ENCODE measurements at regions not wholly inside any gene's neighbourhood (a gene's known extent, or its start where the extent isn't known, plus 50 kb on each side); places are given as distances from the start of the nearest gene placed in this dataset.

DNA sequence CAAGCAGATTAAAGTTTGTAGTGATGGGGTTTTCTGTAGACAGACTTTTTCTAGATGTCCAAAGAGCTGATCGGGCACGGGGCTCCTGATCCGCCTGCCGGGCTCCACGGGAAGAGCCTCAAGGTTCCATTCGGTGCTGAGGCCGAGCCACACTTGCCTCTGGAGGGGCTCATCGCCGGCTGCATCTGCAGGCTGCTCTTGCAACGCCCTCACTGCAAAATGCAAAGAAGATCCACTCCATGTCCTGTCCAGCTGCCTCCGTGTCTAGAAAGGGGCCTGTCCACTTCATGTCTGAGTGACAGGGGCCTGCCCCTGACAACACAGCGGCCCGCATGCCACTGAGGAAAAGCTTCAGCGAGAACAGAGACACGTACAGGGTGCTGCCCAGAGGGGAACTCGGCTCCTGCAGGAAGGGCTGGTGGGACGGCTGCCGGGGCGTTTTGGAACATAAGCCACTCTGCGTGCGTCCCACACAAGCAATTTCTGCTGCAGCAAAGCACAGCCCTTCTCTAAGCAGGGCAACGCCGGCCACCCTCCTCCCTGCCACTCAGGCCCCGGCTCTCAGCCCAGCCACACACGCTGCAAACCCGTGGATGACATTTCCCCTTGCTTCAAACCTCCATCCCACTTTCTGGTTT is 53.6 kb upstream of the CTDP1 start:
- DNase-seq (ENCODE audit: low spot score): no peak
- H3K9ac ChIP-seq (ENCODE audit: low read depth in 1 of 2, low read length in 2 of 2): no peak overlapping the region
- H3K4me3 ChIP-seq (ENCODE audit: low read depth in 1 of 3, low read length in 3 of 3): no peak overlapping the region
- WGBS: 78% methylated on average over 26 of the region's 26 CpGs
- no peaks in the 10 kb centered on the region for H3K36me3 ChIP-seq (ENCODE audit: control insufficient read depth in 4 of 4, insufficient read depth in 3 of 4, low read depth in 1 of 4, low read length in 3 of 4)
- no peaks in the 10 kb centered on the region for H3K9me3 ChIP-seq (ENCODE audit: control insufficient read depth in 4 of 4, low read length in 3 of 4)
- no peak for TF ChIP-seq FOXA2 (IDR thresholded peaks at IDR 0.05)
- TF ChIP-seq, protein P1, sequence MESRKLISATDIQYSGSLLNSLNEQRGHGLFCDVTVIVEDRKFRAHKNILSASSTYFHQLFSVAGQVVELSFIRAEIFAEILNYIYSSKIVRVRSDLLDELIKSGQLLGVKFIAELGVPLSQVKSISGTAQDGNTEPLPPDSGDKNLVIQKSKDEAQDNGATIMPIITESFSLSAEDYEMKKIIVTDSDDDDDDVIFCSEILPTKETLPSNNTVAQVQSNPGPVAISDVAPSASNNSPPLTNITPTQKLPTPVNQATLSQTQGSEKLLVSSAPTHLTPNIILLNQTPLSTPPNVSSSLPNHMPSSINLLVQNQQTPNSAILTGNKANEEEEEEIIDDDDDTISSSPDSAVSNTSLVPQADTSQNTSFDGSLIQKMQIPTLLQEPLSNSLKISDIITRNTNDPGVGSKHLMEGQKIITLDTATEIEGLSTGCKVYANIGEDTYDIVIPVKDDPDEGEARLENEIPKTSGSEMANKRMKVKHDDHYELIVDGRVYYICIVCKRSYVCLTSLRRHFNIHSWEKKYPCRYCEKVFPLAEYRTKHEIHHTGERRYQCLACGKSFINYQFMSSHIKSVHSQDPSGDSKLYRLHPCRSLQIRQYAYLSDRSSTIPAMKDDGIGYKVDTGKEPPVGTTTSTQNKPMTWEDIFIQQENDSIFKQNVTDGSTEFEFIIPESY (IDR thresholded peaks at IDR 0.05): no peak
- no peak overlapping the region for H3K27ac ChIP-seq (ENCODE audit: low read depth in 1 of 2, low read length in 2 of 2)
- H3K4me1 ChIP-seq (ENCODE audit: control insufficient read depth in 4 of 4, insufficient read depth in 4 of 4, low read length in 3 of 4): no peaks in the 10 kb centered on the region
- H3K27me3 ChIP-seq (ENCODE audit: control insufficient read depth in 4 of 4, insufficient read depth in 4 of 4, low read length in 3 of 4): peaks cover 0 to 4% (median 0%) of the 10 kb centered on the region in 4 donors

DNA sequence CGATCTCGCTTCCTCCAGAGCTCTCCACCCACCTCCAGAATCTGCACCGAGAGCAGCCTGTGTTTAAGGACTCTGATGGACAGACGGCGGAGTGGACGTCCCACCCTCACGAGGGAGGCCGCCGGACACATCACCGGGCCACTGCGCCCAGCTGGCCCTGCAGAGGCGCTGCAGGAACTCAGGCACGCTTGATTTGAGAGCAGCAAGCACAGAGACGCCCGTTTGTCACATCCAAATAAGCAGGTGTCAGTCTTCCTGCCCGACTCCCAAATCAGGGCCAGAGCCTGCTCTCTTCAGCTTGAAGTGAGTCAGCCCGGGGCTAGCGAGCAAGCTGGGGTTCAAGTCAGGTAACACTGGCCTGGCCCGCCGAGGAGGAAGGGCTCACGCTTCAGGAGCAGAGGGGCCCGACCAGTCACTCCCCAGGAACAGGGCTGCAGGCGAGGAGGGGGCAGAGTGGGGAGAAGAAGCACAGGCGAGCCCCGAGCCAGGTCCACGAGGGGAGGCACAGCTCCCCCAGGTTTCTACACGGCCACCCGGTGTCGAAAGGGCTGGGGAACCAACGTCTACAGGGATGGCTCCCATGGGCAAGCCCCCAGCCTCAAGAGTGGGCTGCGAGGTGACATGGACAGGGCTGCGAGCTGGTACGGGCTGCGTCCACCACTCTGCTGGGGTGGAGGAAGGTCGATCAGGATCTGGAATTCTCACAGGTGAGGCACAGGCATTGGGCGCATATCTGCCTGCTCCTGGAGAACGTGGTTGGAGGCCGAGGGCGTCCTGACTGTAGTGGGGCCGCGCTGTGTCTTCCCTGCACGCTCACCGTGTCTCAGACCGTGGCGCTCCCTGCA is 52.5 kb upstream of the CTDP1 start:
- TF ChIP-seq, protein P2, sequence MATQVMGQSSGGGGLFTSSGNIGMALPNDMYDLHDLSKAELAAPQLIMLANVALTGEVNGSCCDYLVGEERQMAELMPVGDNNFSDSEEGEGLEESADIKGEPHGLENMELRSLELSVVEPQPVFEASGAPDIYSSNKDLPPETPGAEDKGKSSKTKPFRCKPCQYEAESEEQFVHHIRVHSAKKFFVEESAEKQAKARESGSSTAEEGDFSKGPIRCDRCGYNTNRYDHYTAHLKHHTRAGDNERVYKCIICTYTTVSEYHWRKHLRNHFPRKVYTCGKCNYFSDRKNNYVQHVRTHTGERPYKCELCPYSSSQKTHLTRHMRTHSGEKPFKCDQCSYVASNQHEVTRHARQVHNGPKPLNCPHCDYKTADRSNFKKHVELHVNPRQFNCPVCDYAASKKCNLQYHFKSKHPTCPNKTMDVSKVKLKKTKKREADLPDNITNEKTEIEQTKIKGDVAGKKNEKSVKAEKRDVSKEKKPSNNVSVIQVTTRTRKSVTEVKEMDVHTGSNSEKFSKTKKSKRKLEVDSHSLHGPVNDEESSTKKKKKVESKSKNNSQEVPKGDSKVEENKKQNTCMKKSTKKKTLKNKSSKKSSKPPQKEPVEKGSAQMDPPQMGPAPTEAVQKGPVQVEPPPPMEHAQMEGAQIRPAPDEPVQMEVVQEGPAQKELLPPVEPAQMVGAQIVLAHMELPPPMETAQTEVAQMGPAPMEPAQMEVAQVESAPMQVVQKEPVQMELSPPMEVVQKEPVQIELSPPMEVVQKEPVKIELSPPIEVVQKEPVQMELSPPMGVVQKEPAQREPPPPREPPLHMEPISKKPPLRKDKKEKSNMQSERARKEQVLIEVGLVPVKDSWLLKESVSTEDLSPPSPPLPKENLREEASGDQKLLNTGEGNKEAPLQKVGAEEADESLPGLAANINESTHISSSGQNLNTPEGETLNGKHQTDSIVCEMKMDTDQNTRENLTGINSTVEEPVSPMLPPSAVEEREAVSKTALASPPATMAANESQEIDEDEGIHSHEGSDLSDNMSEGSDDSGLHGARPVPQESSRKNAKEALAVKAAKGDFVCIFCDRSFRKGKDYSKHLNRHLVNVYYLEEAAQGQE (IDR thresholded peaks at IDR 0.05): no peak
- TF ChIP-seq, protein P1 (IDR thresholded peaks at IDR 0.05): no peak
- TF ChIP-seq, protein P3, sequence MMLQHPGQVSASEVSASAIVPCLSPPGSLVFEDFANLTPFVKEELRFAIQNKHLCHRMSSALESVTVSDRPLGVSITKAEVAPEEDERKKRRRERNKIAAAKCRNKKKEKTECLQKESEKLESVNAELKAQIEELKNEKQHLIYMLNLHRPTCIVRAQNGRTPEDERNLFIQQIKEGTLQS (IDR thresholded peaks at IDR 0.05): no peak
- TF ChIP-seq RXRA (IDR thresholded peaks at IDR 0.05) (no peak), YY1 (IDR thresholded peaks at IDR 0.05) (no peak), EGR1 (IDR thresholded peaks at IDR 0.05; ENCODE audit: low read depth in 2 of 2) (no peak), NR2F2 (IDR thresholded peaks at IDR 0.05) (no peak), SP1 (IDR thresholded peaks at IDR 0.05) (no peak), TAF1 (conservative IDR thresholded peaks at IDR 0.05) (no peak), FOXA1 (IDR thresholded peaks at IDR 0.05) (no peak), HNF4G (IDR thresholded peaks at IDR 0.05) (no peak), JUND (IDR thresholded peaks at IDR 0.05) (no peak)
- TF ChIP-seq, protein P4, sequence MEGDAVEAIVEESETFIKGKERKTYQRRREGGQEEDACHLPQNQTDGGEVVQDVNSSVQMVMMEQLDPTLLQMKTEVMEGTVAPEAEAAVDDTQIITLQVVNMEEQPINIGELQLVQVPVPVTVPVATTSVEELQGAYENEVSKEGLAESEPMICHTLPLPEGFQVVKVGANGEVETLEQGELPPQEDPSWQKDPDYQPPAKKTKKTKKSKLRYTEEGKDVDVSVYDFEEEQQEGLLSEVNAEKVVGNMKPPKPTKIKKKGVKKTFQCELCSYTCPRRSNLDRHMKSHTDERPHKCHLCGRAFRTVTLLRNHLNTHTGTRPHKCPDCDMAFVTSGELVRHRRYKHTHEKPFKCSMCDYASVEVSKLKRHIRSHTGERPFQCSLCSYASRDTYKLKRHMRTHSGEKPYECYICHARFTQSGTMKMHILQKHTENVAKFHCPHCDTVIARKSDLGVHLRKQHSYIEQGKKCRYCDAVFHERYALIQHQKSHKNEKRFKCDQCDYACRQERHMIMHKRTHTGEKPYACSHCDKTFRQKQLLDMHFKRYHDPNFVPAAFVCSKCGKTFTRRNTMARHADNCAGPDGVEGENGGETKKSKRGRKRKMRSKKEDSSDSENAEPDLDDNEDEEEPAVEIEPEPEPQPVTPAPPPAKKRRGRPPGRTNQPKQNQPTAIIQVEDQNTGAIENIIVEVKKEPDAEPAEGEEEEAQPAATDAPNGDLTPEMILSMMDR (IDR thresholded peaks at IDR 0.05; ENCODE audit: low read depth, low read length, missing input control): no peak
- TF ChIP-seq, protein P5, sequence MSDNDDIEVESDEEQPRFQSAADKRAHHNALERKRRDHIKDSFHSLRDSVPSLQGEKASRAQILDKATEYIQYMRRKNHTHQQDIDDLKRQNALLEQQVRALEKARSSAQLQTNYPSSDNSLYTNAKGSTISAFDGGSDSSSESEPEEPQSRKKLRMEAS (IDR thresholded peaks at IDR 0.05): no peak
- H3K9me3 ChIP-seq (ENCODE audit: control insufficient read depth in 4 of 4, low read length in 3 of 4): no peaks in the 10 kb centered on the region
- H3K27ac ChIP-seq (ENCODE audit: low read depth in 1 of 2, low read length in 2 of 2): no peak overlapping the region
- peaks cover 0 to 4% (median 0%) of the 10 kb centered on the region in 4 donors for H3K27me3 ChIP-seq (ENCODE audit: control insufficient read depth in 4 of 4, insufficient read depth in 4 of 4, low read length in 3 of 4)
- H3K4me3 ChIP-seq (ENCODE audit: low read depth in 1 of 3, low read length in 3 of 3): no peak overlapping the region
- no peaks in the 10 kb centered on the region for H3K36me3 ChIP-seq (ENCODE audit: control insufficient read depth in 4 of 4, insufficient read depth in 3 of 4, low read depth in 1 of 4, low read length in 3 of 4)
- 79% methylated on average over 45 of the region's 45 CpGs for WGBS
- no peaks in the 10 kb centered on the region for H3K4me1 ChIP-seq (ENCODE audit: control insufficient read depth in 4 of 4, insufficient read depth in 4 of 4, low read length in 3 of 4)
- no peak for DNase-seq (ENCODE audit: low spot score)
- no peak overlapping the region for H3K9ac ChIP-seq (ENCODE audit: low read depth in 1 of 2, low read length in 2 of 2)

All from liver (tissue), 8 donors.